ENCODE measurements at regions not wholly inside any gene's neighbourhood (a gene's known extent, or its start where the extent isn't known, plus 50 kb on each side); places are given as distances from the start of the nearest gene placed in this dataset.

GRCh38 chr11:110838808-110839207 is 126.6 kb upstream of the ARHGAP20 start:
- Histone ChIP-seq H3K27ac (ENCODE audit: low read depth in 1 of 2, low read length in 1 of 2) (no peak overlapping the region), H3K9me3 (ENCODE audit: control insufficient read depth in 4 of 4, insufficient read depth in 3 of 4, low read length in 3 of 4) (peaks cover 0 to 2% (median 0%) of the 10 kb centered on the region in 4 donors), H3K9ac (ENCODE audit: insufficient read depth in 1 of 2, low read length in 2 of 2) (no peak overlapping the region), H3K27me3 (ENCODE audit: control insufficient read depth in 3 of 3, insufficient read depth in 3 of 3, low read length in 2 of 3) (no peaks in the 10 kb centered on the region), H3K36me3 (ENCODE audit: control insufficient read depth in 4 of 4, insufficient read depth in 4 of 4, low read length in 4 of 4) (no peaks in the 10 kb centered on the region), H3K4me3 (no peak overlapping the region), H3K4me1 (ENCODE audit: control insufficient read depth in 5 of 5, insufficient read depth in 5 of 5, low read length in 5 of 5) (peaks cover 0 to 8% (median 0%) of the 10 kb centered on the region in 5 donors)
- WGBS, 2 donors: 60 to 76% methylated on average over 2 of the region's 2 CpGs
- TF ChIP-seq, protein P1, sequence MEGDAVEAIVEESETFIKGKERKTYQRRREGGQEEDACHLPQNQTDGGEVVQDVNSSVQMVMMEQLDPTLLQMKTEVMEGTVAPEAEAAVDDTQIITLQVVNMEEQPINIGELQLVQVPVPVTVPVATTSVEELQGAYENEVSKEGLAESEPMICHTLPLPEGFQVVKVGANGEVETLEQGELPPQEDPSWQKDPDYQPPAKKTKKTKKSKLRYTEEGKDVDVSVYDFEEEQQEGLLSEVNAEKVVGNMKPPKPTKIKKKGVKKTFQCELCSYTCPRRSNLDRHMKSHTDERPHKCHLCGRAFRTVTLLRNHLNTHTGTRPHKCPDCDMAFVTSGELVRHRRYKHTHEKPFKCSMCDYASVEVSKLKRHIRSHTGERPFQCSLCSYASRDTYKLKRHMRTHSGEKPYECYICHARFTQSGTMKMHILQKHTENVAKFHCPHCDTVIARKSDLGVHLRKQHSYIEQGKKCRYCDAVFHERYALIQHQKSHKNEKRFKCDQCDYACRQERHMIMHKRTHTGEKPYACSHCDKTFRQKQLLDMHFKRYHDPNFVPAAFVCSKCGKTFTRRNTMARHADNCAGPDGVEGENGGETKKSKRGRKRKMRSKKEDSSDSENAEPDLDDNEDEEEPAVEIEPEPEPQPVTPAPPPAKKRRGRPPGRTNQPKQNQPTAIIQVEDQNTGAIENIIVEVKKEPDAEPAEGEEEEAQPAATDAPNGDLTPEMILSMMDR (IDR thresholded peaks at IDR 0.05; ENCODE audit: control extremely low read depth, extremely low read depth): no peak
- DNase-seq: no peak
- no peak for ATAC-seq (ENCODE audit: insufficient read depth, low FRiP score)

GRCh38 chr11:110837603-110838002 is 125.4 kb upstream of the ARHGAP20 start:
- Histone ChIP-seq H3K36me3 (ENCODE audit: control insufficient read depth in 4 of 4, insufficient read depth in 4 of 4, low read length in 4 of 4) (no peaks in the 10 kb centered on the region), H3K27me3 (ENCODE audit: control insufficient read depth in 3 of 3, insufficient read depth in 3 of 3, low read length in 2 of 3) (no peaks in the 10 kb centered on the region), H3K9ac (ENCODE audit: insufficient read depth in 1 of 2, low read length in 2 of 2) (no peak overlapping the region), H3K27ac (ENCODE audit: low read depth in 1 of 2, low read length in 1 of 2) (no peak overlapping the region), H3K4me1 (ENCODE audit: control insufficient read depth in 5 of 5, insufficient read depth in 5 of 5, low read length in 5 of 5) (peaks cover 0 to 8% (median 0%) of the 10 kb centered on the region in 5 donors), H3K4me3 (no peak overlapping the region), H3K9me3 (ENCODE audit: control insufficient read depth in 4 of 4, insufficient read depth in 3 of 4, low read length in 3 of 4) (peaks cover 0 to 2% (median 0%) of the 10 kb centered on the region in 4 donors)
- ATAC-seq (ENCODE audit: insufficient read depth, low FRiP score) (no peak), DNase-seq (peak; percentile 54 to 78 (median 74))
- 29 to 43% methylated on average over 3 of the region's 3 CpGs for WGBS, 2 donors
- TF ChIP-seq, protein P1 (IDR thresholded peaks at IDR 0.05; ENCODE audit: control extremely low read depth, extremely low read depth): no peak

- TF ChIP-seq, protein P1 (IDR thresholded peaks at IDR 0.05; ENCODE audit: control extremely low read depth, extremely low read depth): no peak
- no peak for DNase-seq
These were observed 122.9 kb upstream of the ARHGAP20 start for GRCh38 chr11:110835106-110835505.

GRCh38 chr11:110833033-110833484 is 120.8 kb upstream of the ARHGAP20 start:
- Histone ChIP-seq H3K9me3 (ENCODE audit: control insufficient read depth in 4 of 4, insufficient read depth in 3 of 4, low read length in 3 of 4) (peaks cover 0 to 1% (median 0%) of the 10 kb centered on the region in 4 donors), H3K4me3 (no peak overlapping the region), H3K36me3 (ENCODE audit: control insufficient read depth in 4 of 4, insufficient read depth in 4 of 4, low read length in 4 of 4) (no peaks in the 10 kb centered on the region), H3K9ac (ENCODE audit: insufficient read depth in 1 of 2, low read length in 2 of 2) (no peak overlapping the region), H3K27me3 (ENCODE audit: control insufficient read depth in 3 of 3, insufficient read depth in 3 of 3, low read length in 2 of 3) (no peaks in the 10 kb centered on the region), H3K27ac (ENCODE audit: low read depth in 1 of 2, low read length in 1 of 2) (no peak overlapping the region), H3K4me1 (ENCODE audit: control insufficient read depth in 5 of 5, insufficient read depth in 5 of 5, low read length in 5 of 5) (peaks cover 0 to 8% (median 0%) of the 10 kb centered on the region in 5 donors)
- 81 to 88% methylated on average over 4 of the region's 4 CpGs for WGBS, 2 donors
- ATAC-seq (ENCODE audit: insufficient read depth, low FRiP score) (no peak), DNase-seq (no peak)
- TF ChIP-seq, protein P1 (IDR thresholded peaks at IDR 0.05; ENCODE audit: control extremely low read depth, extremely low read depth): no peak

More at GRCh38 chr11:110835106-110835505, 122.9 kb upstream of the ARHGAP20 start:
- Histone ChIP-seq H3K4me1 (ENCODE audit: control insufficient read depth in 5 of 5, insufficient read depth in 5 of 5, low read length in 5 of 5) (peaks cover 0 to 8% (median 0%) of the 10 kb centered on the region in 5 donors), H3K27ac (ENCODE audit: low read depth in 1 of 2, low read length in 1 of 2) (no peak overlapping the region), H3K27me3 (ENCODE audit: control insufficient read depth in 3 of 3, insufficient read depth in 3 of 3, low read length in 2 of 3) (no peaks in the 10 kb centered on the region), H3K9me3 (ENCODE audit: control insufficient read depth in 4 of 4, insufficient read depth in 3 of 4, low read length in 3 of 4) (peaks cover 0 to under 1% (median 0%) of the 10 kb centered on the region in 4 donors), H3K36me3 (ENCODE audit: control insufficient read depth in 4 of 4, insufficient read depth in 4 of 4, low read length in 4 of 4) (no peaks in the 10 kb centered on the region), H3K9ac (ENCODE audit: insufficient read depth in 1 of 2, low read length in 2 of 2) (no peak overlapping the region), H3K4me3 (no peak overlapping the region)
- no peak for ATAC-seq (ENCODE audit: insufficient read depth, low FRiP score)
- WGBS, 2 donors: 75 to 76% methylated on average over 8 of the region's 8 CpGs
